Panc1 (cell line): ENCODE measurements at regions not wholly inside any gene's neighbourhood (a gene's known extent, or its start where the extent isn't known, plus 50 kb on each side); places are given as distances from the start of the nearest gene placed in this dataset.

Experiments used
- ATAC-seq: fragments of 200-7000 bp; cut with Tn5 transposase; 2 replicates; pipeline ENCODE4 v1.9.1; 2020; ENCODE audit warnings: mild to moderate bottlenecking, moderate library complexity
- BruUV-seq: library from RNA; stranded (reverse); fragments of 400-500 nt; replicated peaks from 2 replicates; lab custom pipeline; 2021; lab: Mats Ljungman, UMichigan
- CTCF ChIA-PET: fragments of 300-600 bp; sonication (Branson Sonifier 250); formaldehyde crosslinking; loops from one replicate; lab custom pipeline; 2022; ENCODE audit warnings: antibody characterized with exemption; lab: Charles Lee
- POLR2A ChIA-PET: fragments of 300-600 bp; sonication (Branson Sonifier 250); formaldehyde crosslinking; loops from one replicate; lab custom pipeline; 2022; ENCODE audit warnings: antibody characterized with exemption; lab: Charles Lee
- DNase-seq: peaks from one replicate; pipeline ENCODE4 v3.0.0-alpha.2; 2010; ENCODE audit warnings: low read depth, low spot score
- H3K27ac ChIP-seq: 2 replicates; pipeline ENCODE4 v1.5.1; 2011; ENCODE audit warnings: mild to moderate bottlenecking, low read length, inconsistent platforms
- H3K27me3 ChIP-seq: fragments of 200-500 bp; sonication (Bioruptor generic); 2 replicates; pipeline ENCODE4 v1.6.0; 2014; ENCODE audit warnings: low read length, inconsistent platforms; ENCODE audit not compliant: control insufficient read depth, insufficient read depth
- H3K36me3 ChIP-seq: fragments of 200-500 bp; sonication (Bioruptor generic); 2 replicates; pipeline ENCODE4 v1.5.1; 2014; ENCODE audit warnings: inconsistent platforms, mild to moderate bottlenecking, low read length, moderate library complexity; ENCODE audit not compliant: control insufficient read depth, insufficient read depth
- H3K4me1 ChIP-seq: 2 replicates; pipeline ENCODE4 v1.5.1; 2011; ENCODE audit warnings: inconsistent platforms, mild to moderate bottlenecking, low read length, moderate library complexity; ENCODE audit not compliant: control insufficient read depth, insufficient read depth
- H3K4me3 ChIP-seq, 2 experiments: 2 replicates each; pipeline ENCODE4 v1.5.1; 2011 to 2012; ENCODE audit warnings: low read depth in 2 of 2, low read length in 2 of 2, mild to moderate bottlenecking in 2 of 2, inconsistent platforms in 1 of 2, moderate library complexity in 1 of 2
- H3K9me3 ChIP-seq: fragments of 200-500 bp; sonication (Bioruptor generic); 2 replicates; pipeline ENCODE4 v1.5.1; 2014; ENCODE audit warnings: low read depth, mild to moderate bottlenecking, inconsistent platforms, low read length, moderate library complexity; ENCODE audit not compliant: control insufficient read depth, insufficient read depth
- CTCF ChIP-seq: fragments of 450-650 bp; IDR thresholded peaks from 2 replicates; pipeline ENCODE4 v1.5.1; 2017; ENCODE audit warnings: mild to moderate bottlenecking
- POLR2AphosphoS5 ChIP-seq: IDR thresholded peaks from 2 replicates; pipeline ENCODE4 v1.6.1; 2012; ENCODE audit warnings: mild to moderate bottlenecking, low read depth, low read length, moderate library complexity
- SIN3A ChIP-seq: IDR thresholded peaks from 2 replicates; pipeline ENCODE4 v1.6.1; 2012; ENCODE audit warnings: low read depth, mild to moderate bottlenecking, low read length, moderate library complexity, borderline replicate concordance; ENCODE audit not compliant: insufficient read depth
- TCF7L2 ChIP-seq: IDR thresholded peaks from 2 replicates; pipeline ENCODE4 v1.6.1; 2011; ENCODE audit warnings: mild to moderate bottlenecking, low read depth, low read length, inconsistent platforms
- in situ Hi-C: cut with HindIII; loops from 2 replicates; pipeline ENCODE4 v1.10.0; 2016; ENCODE audit warnings: low sequenced_read_pairs, low pct_unique_long_range_greater_than_20kb
- intact Hi-C: fragments of 100-400 bp; cut with micrococcal nuclease; formaldehyde crosslinking; loops from one replicate; pipeline ENCODE4 v1.10.0; 2022; ENCODE audit not compliant: unreplicated experiment
- TF ChIP-seq, protein P1 (sequence below), 2 experiments: IDR thresholded peaks; 2 replicates each; pipeline ENCODE4 v1.6.1; 2011 to 2012; ENCODE audit warnings: low read depth in 2 of 2, control low read depth in 1 of 2, low read length in 1 of 2, mild to moderate bottlenecking in 1 of 2, moderate library complexity in 1 of 2; ENCODE audit not compliant: insufficient read depth in 1 of 2

- POLR2A ChIA-PET, result no interaction called here
- Histone ChIP-seq H3K36me3 (no peaks in the 10 kb centered on the region), H3K27me3 (no peaks in the 10 kb centered on the region), H3K4me1 (no peaks in the 10 kb centered on the region), H3K9me3 (no peaks in the 10 kb centered on the region), H3K27ac (no peak overlapping the region), H3K4me3 (no peak overlapping the region)
- intact Hi-C loops, result no loop called here
- no TSS peak for BruUV-seq
- TF ChIP-seq, protein P1, sequence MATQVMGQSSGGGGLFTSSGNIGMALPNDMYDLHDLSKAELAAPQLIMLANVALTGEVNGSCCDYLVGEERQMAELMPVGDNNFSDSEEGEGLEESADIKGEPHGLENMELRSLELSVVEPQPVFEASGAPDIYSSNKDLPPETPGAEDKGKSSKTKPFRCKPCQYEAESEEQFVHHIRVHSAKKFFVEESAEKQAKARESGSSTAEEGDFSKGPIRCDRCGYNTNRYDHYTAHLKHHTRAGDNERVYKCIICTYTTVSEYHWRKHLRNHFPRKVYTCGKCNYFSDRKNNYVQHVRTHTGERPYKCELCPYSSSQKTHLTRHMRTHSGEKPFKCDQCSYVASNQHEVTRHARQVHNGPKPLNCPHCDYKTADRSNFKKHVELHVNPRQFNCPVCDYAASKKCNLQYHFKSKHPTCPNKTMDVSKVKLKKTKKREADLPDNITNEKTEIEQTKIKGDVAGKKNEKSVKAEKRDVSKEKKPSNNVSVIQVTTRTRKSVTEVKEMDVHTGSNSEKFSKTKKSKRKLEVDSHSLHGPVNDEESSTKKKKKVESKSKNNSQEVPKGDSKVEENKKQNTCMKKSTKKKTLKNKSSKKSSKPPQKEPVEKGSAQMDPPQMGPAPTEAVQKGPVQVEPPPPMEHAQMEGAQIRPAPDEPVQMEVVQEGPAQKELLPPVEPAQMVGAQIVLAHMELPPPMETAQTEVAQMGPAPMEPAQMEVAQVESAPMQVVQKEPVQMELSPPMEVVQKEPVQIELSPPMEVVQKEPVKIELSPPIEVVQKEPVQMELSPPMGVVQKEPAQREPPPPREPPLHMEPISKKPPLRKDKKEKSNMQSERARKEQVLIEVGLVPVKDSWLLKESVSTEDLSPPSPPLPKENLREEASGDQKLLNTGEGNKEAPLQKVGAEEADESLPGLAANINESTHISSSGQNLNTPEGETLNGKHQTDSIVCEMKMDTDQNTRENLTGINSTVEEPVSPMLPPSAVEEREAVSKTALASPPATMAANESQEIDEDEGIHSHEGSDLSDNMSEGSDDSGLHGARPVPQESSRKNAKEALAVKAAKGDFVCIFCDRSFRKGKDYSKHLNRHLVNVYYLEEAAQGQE (IDR thresholded peaks at IDR 0.05; ENCODE audit: insufficient read depth in 1 of 2, low read depth in 2 of 2, low read length in 1 of 2), result no peak
- TF ChIP-seq CTCF, result no peak
- TF ChIP-seq TCF7L2, result no peak
- TF ChIP-seq SIN3A, result no peak
- no peak for TF ChIP-seq POLR2AphosphoS5
- in situ Hi-C loops, result no loop called here
- CTCF ChIA-PET, result no interaction called here
- ATAC-seq, result no peak
- no peak for DNase-seq
Observed at GRCh38 chr5:143955141-143955540, 143.2 kb downstream of the HMHB1 start.

GRCh38 chr5:143957455-143957854 lies 145.5 kb downstream of the HMHB1 start:
- ChIA-PET POLR2A (no interaction called here), CTCF (no interaction called here)
- in situ Hi-C loops (no loop called here), intact Hi-C loops (no loop called here)
- TF ChIP-seq SIN3A (no peak), POLR2AphosphoS5 (no peak), CTCF (peak; percentile 26; the same call in 1 of the 2 replicates)
- TF ChIP-seq, protein P1 (IDR thresholded peaks at IDR 0.05; ENCODE audit: insufficient read depth in 1 of 2, low read depth in 2 of 2, low read length in 1 of 2), result no peak
- no peaks in the 10 kb centered on the region for H3K9me3 ChIP-seq
- H3K4me1 ChIP-seq, result no peaks in the 10 kb centered on the region
- no peaks in the 10 kb centered on the region for H3K36me3 ChIP-seq
- H3K27ac ChIP-seq, result no peak overlapping the region
- H3K4me3 ChIP-seq, result no peak overlapping the region
- no peaks in the 10 kb centered on the region for H3K27me3 ChIP-seq
- no peak for DNase-seq
- no peak for ATAC-seq
- no TSS peak for BruUV-seq
